Amniotic epithelial cell (primary cell): ENCODE measurements at regions not wholly inside any gene's neighbourhood (a gene's known extent, or its start where the extent isn't known, plus 50 kb on each side); places are given as distances from the start of the nearest gene placed in this dataset.

Experiments used
- DNase-seq: peaks from one replicate; pipeline ENCODE4 v3.0.0-alpha.2; 2010; ENCODE audit warnings: low read depth

DNA sequence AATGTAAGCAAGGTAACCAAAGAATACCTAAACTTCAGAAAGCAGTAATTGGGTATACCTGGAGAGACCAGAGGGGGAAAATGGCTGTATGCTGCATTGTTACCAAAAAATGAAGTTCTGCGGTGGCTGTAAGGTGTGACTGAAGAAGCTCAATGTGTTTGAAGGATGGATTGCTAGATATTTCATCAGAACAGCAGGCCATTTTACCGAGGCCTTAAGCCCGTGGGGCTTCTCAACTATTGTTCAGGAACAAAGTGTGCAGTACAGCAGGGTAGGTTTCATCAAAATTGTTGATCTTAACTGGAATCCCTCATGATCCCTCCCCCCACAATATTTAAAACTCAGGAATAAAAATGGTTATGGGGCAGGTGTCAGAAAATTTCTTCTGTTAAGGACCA is 204.0 kb upstream of the GHITM start:
- no peak for DNase-seq

- DNase-seq = no peak
Measured at GRCh38 chr10:83935911-83936310, 203.4 kb upstream of the GHITM start.

GRCh38 chr10:83937161-83937560 is 202.1 kb upstream of the GHITM start:
- no peak for DNase-seq

DNA sequence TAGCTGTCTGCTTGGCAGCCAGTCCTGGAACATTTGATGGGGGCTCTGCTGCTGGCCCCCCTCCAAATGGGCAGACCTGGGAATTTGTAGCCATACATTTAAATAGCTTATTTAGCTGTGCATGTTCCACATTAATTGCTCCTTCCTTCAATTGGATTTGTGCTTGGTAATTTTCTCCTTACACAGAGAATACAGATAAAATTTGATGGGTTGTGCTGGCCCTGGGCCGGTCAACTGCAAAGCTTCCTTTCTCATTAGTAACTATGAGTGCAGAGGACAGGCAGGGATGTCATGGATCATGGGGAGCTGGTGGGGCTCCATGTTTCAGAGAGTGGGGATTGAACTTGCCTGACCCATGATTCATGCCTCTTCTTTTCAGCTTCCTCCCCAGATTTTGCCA is 201.5 kb upstream of the GHITM start:
- no peak for DNase-seq

DNA sequence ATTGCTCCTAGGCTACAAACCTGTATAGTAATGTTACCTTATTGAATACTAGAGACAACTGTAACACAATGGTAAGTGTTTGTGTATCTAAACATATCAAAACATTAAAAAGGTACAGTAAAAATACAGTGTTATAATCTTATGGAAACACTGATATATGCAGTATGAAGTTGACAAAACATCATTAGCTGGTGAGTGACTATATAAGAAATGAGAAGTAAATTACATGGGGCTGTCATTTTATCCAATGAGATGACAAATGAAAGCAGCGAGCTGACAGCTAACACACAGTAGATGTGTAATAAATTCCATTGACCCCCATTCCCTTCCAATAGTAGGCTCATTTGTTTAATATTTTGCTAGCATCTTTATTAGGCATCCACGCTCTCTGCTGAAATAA is 198.1 kb upstream of the GHITM start:
- no peak for DNase-seq

- DNase-seq = no peak
Measured at GRCh38 chr10:83942410-83942809, 196.9 kb upstream of the GHITM start.

DNA sequence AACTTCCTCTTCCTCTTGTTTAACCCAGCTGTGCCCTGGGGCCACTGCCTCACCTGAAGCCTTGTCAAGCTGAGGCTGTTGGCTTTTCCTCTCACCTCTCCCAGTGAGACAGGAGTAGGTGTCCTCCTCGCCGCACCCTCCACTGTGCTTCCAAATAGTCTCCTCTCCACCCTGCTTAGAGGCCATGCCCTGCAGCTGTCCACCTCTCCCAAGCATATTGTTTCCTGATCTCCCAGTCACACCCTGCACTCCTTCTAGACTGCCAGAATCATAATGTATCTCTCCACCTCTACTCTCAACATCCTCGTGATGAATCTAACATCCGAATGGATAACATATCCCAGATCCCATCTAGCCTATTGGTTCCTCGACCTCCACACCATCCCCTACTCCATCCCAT is 196.3 kb upstream of the GHITM start:
- no peak for DNase-seq

GRCh38 chr10:83943920-83944319 is 195.4 kb upstream of the GHITM start:
- DNase-seq = no peak

GRCh38 chr10:83945982-83946718 is 193.2 kb upstream of the GHITM start:
- no peak for DNase-seq

DNA sequence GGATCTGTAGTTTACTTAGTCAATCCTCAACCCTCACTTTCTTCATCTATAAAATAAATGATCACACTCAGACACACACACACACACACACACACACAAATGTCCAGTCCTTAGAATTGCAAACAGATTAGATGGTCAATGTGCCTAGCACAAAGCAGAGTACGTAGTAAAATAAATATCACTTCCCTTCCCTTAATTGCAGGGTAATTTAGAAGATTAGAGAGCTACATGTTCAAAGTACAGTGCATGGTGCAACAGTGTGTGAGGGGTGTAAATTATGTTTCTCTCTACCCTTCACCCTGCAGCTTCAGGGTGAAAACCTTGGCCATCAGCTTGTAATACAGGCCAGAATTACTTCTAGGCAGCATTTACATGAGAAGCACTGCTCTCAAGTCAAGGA is 187.0 kb upstream of the GHITM start:
- no peak for DNase-seq

DNA sequence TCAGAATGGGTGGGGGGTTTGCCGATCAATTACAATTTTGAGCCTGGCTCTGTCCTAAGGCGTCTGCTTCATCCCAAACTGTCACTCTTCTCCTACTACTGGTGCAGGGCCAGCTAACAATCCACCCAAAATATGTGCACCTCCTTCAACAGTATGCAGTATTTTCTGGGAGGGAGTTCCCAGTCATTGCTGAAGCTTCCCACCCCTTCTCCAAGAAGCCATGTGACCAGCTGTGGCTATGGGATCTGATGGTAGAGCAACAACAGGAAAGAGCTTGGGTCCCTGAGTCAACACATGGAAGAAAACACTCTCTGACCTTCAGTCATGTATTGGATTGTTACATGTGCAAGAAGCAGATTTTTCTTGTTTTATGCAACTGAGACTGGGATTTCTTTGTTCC is 185.7 kb upstream of the GHITM start:
- no peak for DNase-seq

DNA sequence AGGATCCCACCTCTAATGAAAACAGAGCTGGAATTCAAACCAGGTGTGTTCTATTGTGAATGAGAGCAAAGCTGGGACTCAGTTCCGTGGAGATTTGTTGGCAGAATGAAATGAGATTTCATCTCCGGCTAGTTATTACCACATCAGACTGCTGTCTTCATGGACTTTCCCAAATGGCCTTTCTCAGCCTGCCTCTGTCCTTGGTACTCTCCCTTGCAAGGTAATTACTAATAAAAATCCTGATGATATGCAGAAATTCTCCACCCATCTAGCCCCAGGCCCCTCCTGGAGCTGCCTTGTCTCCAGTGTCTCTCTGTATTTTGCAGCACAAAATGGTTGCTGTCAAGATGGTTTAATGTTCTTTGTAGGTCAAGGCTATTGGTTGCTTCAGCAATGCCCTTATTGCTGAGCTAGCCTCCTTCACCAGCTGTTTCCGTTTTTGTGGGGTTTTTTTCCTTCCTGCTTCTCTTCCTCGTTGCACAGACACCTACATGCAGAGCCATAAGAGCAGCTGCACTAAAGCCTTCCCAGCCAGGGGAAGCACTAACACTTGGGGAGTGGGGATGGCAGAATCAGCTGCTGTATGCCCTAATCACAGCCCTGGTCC is 185.0 kb upstream of the GHITM start:
- no peak for DNase-seq

- DNase-seq = no peak
Measured at GRCh38 chr10:83955406-83955805, 183.9 kb upstream of the GHITM start.

DNA sequence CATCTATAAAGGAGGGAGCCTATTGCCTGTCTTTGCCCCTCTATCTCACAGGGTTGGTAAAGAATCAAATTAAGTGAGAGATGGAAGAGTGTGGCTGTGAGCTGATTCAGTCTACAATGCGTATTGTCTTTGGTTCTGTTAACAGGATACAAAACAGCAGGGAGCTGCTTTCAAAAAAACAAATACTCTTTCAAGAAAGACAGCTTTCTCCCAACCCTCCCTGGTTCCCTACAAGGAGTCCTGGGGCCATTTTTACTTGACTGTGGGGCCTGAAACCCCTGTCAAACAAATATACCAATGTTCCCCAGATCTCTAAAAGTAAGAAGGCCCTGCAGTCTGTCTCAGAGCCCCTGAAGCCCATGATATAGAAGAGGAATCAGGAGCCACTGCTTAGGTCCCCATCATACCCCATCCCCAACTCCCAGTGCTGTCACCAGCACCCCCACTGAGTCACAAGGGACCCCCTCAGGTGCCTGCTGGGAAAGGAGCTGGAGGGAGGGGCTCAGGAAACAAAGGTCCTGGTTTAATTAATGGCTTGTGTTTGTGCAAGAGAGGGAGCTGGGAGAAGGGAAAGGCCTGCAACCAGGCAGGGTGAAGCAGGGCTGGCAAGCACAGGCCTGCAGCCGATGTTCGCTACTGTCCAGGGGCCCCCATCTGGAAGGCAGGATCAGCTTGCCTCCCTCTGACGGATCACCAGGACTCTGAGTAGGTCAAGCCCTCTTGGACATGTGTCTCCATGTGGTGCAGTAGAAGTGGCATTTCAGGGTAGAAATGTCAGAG is 182.0 kb upstream of the GHITM start:
- DNase-seq = no peak

DNA sequence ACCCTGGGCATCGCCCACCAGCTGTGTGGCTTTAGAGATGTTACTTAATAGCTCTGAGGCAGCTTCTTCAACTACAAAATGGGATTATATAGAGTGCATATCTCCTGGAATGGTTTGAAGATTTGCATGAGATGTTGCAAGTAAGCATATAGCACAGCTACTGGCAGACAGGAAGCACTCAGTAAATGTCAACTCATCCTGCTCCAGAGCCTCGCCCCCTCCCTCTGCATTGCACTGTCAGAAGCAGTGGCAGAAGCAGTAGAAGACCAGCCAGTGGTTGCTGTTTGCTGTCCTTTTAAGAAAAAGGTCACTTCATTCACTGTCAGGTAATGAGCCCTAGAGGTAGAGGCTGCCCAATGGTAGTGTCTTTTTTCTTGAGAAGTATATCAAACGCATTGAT is 180.0 kb upstream of the GHITM start:
- DNase-seq = no peak

- DNase-seq = no peak
Measured at GRCh38 chr10:83960125-83960524, 179.2 kb upstream of the GHITM start.

GRCh38 chr10:83961620-83962019 is 177.7 kb upstream of the GHITM start:
- DNase-seq = no peak

DNA sequence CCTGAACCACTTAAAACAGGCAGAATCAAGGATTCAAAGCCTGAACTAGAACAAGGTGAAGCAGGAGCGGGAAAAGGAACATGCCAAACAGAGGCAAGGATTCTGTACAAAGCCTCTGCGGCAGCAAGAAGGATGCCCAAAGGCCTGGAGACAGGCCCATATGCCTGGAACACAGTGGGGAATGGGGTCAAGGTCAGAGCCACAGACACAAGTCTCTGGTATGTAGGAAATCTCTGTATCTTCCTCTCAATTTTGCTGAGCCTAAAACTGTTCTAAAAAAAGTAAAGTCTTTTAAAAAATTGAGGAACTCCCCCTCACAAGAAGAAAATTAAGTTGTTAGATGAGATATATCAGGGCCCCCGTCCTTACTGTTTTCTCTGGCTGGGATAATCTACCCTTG is 175.9 kb upstream of the GHITM start:
- DNase-seq = no peak

GRCh38 chr10:83965473-83965872 is 173.8 kb upstream of the GHITM start:
- DNase-seq = no peak

- no peak for DNase-seq
Measured at GRCh38 chr10:83968052-83968451, 171.3 kb upstream of the GHITM start.

GRCh38 chr10:83978681-83979383 is 160.5 kb upstream of the GHITM start:
- no peak for DNase-seq

GRCh38 chr10:83982812-83983211 is 156.5 kb upstream of the GHITM start:
- DNase-seq = no peak
